BLaER1 treated with 17β-estradiol and CSF1 and Interleukin-3, amounts not matched to agents 10 nM and 100 nM (cell line): ENCODE measurements at regions not wholly inside any gene's neighbourhood (a gene's known extent, or its start where the extent isn't known, plus 50 kb on each side); places are given as distances from the start of the nearest gene placed in this dataset.

Source experiments
- H3K27ac ChIP-seq, 11 experiments: shearing (Covaris generic); formaldehyde crosslinking; 2 replicates each; pipeline ENCODE4 v1.8.1; 2022
- H3K27me3 ChIP-seq, 11 experiments: shearing (Covaris generic); formaldehyde crosslinking; 2 replicates each; pipeline ENCODE4 v1.8.1; 2022
- H3K36me3 ChIP-seq, 11 experiments: shearing (Covaris generic); formaldehyde crosslinking; 2 replicates each; pipeline ENCODE4 v1.8.1; 2022
- H3K4me1 ChIP-seq, 10 experiments: shearing (Covaris generic); formaldehyde crosslinking; 2 replicates each; pipeline ENCODE4 v1.8.1; 2022
- H3K4me2 ChIP-seq, 11 experiments: shearing (Covaris generic); formaldehyde crosslinking; 2 replicates each; pipeline ENCODE4 v1.8.1; 2022
- H3K4me3 ChIP-seq, 10 experiments: shearing (Covaris generic); formaldehyde crosslinking; 2 replicates each; pipeline ENCODE4 v1.8.1; 2022
- H3K9ac ChIP-seq, 11 experiments: shearing (Covaris generic); formaldehyde crosslinking; 2 replicates each; pipeline ENCODE4 v1.8.1; 2022
- H3K9me3 ChIP-seq, 11 experiments: shearing (Covaris generic); formaldehyde crosslinking; replicated peaks in 1 of 11; 2 replicates each; pipeline ENCODE4 v1.8.1; 2022
- H4K20me1 ChIP-seq, 11 experiments: shearing (Covaris generic); formaldehyde crosslinking; 2 replicates each; pipeline ENCODE4 v1.8.1; 2022
- Cebpa-rat ChIP-seq, 11 experiments: shearing (Covaris generic); IDR thresholded peaks; 2 replicates each; pipeline ENCODE4 v1.8.1; 2022

- TF ChIP-seq Cebpa-rat (IDR thresholded peaks at IDR 0.05): no peak
Measured at GRCh38 chr11:44506375-44507016, 59.0 kb upstream of the CD82 start.

GRCh38 chr11:44507491-44507890 is 58.0 kb upstream of the CD82 start:
- Histone ChIP-seq H3K36me3 (no peaks in the 10 kb centered on the region), H3K27me3 (no peaks in the 10 kb centered on the region), H4K20me1 (no peaks in the 10 kb centered on the region), H3K4me3 (no peak overlapping the region), H3K4me2 (no peak overlapping the region), H3K4me1 (peaks cover 10 to 34% (median 19%) of the 10 kb centered on the region in 10 experiments; a peak in 19 of 20 replicates), H3K9me3 (peaks cover 0 to 16% (median 13%) of the 10 kb centered on the region in 11 experiments; a peak in 14 of 22 replicates), H3K27ac (no peak overlapping the region), H3K9ac (no peak overlapping the region)
- no peak for TF ChIP-seq Cebpa-rat (IDR thresholded peaks at IDR 0.05)

More at GRCh38 chr11:44506375-44507016, 59.0 kb upstream of the CD82 start:
- H4K20me1 ChIP-seq: no peaks in the 10 kb centered on the region
- no peaks in the 10 kb centered on the region for H3K36me3 ChIP-seq
- no peaks in the 10 kb centered on the region for H3K27me3 ChIP-seq
- H3K4me1 ChIP-seq: peaks cover 10 to 34% (median 19%) of the 10 kb centered on the region in 10 experiments; a peak in 19 of 20 replicates
- no peak overlapping the region for H3K9ac ChIP-seq
- H3K27ac ChIP-seq: no peak overlapping the region; a peak in 1 of 22 replicates
- no peak overlapping the region for H3K4me3 ChIP-seq
- H3K4me2 ChIP-seq: peak overlapping the region in 10 of 11 experiments; percentile 29 to 56 (median 44); a peak in 19 of 22 replicates
- peaks cover 0 to 16% (median 13%) of the 10 kb centered on the region in 11 experiments; a peak in 14 of 22 replicates for H3K9me3 ChIP-seq

- no peak overlapping the region for H3K4me3 ChIP-seq
- no peak overlapping the region for H3K4me2 ChIP-seq
- no peak for TF ChIP-seq Cebpa-rat (IDR thresholded peaks at IDR 0.05)
- H3K27me3 ChIP-seq: no peaks in the 10 kb centered on the region
- no peaks in the 10 kb centered on the region for H4K20me1 ChIP-seq
- H3K36me3 ChIP-seq: no peaks in the 10 kb centered on the region
- no peak overlapping the region for H3K27ac ChIP-seq
- H3K9me3 ChIP-seq: peaks cover 0 to 16% (median 13%) of the 10 kb centered on the region in 11 experiments; a peak in 14 of 22 replicates
- peaks cover 10 to 34% (median 19%) of the 10 kb centered on the region in 10 experiments; a peak in 19 of 20 replicates for H3K4me1 ChIP-seq
- no peak overlapping the region for H3K9ac ChIP-seq
Measured at GRCh38 chr11:44507896-44508445, 57.5 kb upstream of the CD82 start.

- no peak overlapping the region for H3K9ac ChIP-seq
- H3K9me3 ChIP-seq: peaks cover 0 to 16% (median 13%) of the 10 kb centered on the region in 11 experiments; a peak in 14 of 22 replicates
- H3K4me1 ChIP-seq: peaks cover 10 to 28% (median 19%) of the 10 kb centered on the region in 10 experiments; a peak in 19 of 20 replicates
- H3K27me3 ChIP-seq: no peaks in the 10 kb centered on the region
- no peaks in the 10 kb centered on the region for H4K20me1 ChIP-seq
- H3K27ac ChIP-seq: no peak overlapping the region
- no peaks in the 10 kb centered on the region for H3K36me3 ChIP-seq
- H3K4me2 ChIP-seq: peak overlapping the region in 6 of 11 experiments; percentile 4 to 33 (median 17); a peak in 4 of 22 replicates
- no peak for TF ChIP-seq Cebpa-rat (IDR thresholded peaks at IDR 0.05)
- no peak overlapping the region for H3K4me3 ChIP-seq
Measured at GRCh38 chr11:44509296-44509695, 56.2 kb upstream of the CD82 start.

GRCh38 chr11:44510372-44510771 is 55.1 kb upstream of the CD82 start:
- H3K36me3 ChIP-seq: no peaks in the 10 kb centered on the region
- H3K27ac ChIP-seq: no peak overlapping the region
- H4K20me1 ChIP-seq: no peaks in the 10 kb centered on the region
- no peak overlapping the region for H3K9ac ChIP-seq
- peaks cover 10 to 27% (median 19%) of the 10 kb centered on the region in 10 experiments; a peak in 19 of 20 replicates for H3K4me1 ChIP-seq
- H3K4me3 ChIP-seq: no peak overlapping the region
- no peaks in the 10 kb centered on the region for H3K27me3 ChIP-seq
- TF ChIP-seq Cebpa-rat (IDR thresholded peaks at IDR 0.05): no peak
- 0 out of 22 replicates have a peak overlapping the region, but pooled peaks of 2 of the 11 experiments have one; percentile 10 to 17 for H3K4me2 ChIP-seq
- H3K9me3 ChIP-seq: peaks cover 0 to 9% (median 7%) of the 10 kb centered on the region in 11 experiments; a peak in 11 of 22 replicates

GRCh38 chr11:44512818-44513217 is 52.6 kb upstream of the CD82 start:
- H3K4me2 ChIP-seq: no peak overlapping the region
- no peak overlapping the region for H3K4me3 ChIP-seq
- peaks cover 0 to 12% (median 5%) of the 10 kb centered on the region in 10 experiments; a peak in 8 of 20 replicates for H3K4me1 ChIP-seq
- no peaks in the 10 kb centered on the region for H4K20me1 ChIP-seq
- no peak for TF ChIP-seq Cebpa-rat (IDR thresholded peaks at IDR 0.05)
- no peak overlapping the region for H3K27ac ChIP-seq
- no peaks in the 10 kb centered on the region for H3K36me3 ChIP-seq
- H3K9ac ChIP-seq: no peak overlapping the region
- H3K9me3 ChIP-seq: peaks cover 0 to 2% (median under 1%) of the 10 kb centered on the region in 11 experiments; a peak in 6 of 22 replicates
- H3K27me3 ChIP-seq: no peaks in the 10 kb centered on the region

- TF ChIP-seq Cebpa-rat (IDR thresholded peaks at IDR 0.05): no peak
- Histone ChIP-seq H3K27ac (no peak overlapping the region), H3K9ac (no peak overlapping the region), H3K4me1 (peaks cover 0 to 9% (median 4%) of the 10 kb centered on the region in 10 experiments; a peak in 5 of 20 replicates), H3K4me3 (no peak overlapping the region), H3K4me2 (no peak overlapping the region), H3K36me3 (no peaks in the 10 kb centered on the region), H3K27me3 (peaks cover 4 to 14% (median 8%) of the 10 kb centered on the region in 11 experiments; a peak in 19 of 22 replicates), H4K20me1 (no peaks in the 10 kb centered on the region), H3K9me3 (no peaks in the 10 kb centered on the region)
Measured at GRCh38 chr11:44515048-44515447, 50.4 kb upstream of the CD82 start.
